ENCODE measurements at regions not wholly inside any gene's neighbourhood (a gene's known extent, or its start where the extent isn't known, plus 50 kb on each side); places are given as distances from the start of the nearest gene placed in this dataset.

DNA sequence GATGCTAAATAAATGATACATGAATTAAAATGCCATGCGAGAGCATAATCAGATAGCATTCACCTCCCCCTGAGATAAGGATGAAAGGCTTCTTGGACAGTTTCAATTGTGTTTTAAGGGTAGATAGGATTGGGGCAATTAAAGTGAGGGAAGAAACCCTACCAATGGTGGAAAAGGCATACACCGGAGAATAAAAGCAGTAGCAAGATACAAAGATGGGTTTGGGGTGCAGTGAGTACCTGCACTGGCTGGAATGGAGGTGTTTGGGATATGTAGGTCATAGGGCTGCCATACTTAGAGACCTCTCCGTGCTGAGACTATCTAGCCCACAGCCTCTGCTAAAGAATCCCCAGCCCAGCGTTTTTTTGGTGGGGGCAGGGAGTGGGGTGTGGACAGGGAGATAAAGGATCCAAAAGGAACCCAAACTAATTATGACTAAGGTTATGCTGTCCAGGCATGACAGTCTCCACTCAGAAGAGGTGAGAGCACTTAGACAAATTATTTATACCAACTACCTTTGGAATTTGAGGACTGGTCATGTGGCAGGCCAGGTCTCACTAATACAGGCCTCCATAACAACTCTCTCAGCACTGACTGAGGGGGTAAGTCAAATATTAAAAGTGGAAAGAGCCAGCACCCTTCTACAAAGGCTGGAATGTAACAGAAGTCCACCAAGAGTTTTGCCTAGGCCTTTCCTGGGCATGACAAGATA lies 280.8 kb downstream of the ADGB start:
- TF ChIP-seq, protein P1, sequence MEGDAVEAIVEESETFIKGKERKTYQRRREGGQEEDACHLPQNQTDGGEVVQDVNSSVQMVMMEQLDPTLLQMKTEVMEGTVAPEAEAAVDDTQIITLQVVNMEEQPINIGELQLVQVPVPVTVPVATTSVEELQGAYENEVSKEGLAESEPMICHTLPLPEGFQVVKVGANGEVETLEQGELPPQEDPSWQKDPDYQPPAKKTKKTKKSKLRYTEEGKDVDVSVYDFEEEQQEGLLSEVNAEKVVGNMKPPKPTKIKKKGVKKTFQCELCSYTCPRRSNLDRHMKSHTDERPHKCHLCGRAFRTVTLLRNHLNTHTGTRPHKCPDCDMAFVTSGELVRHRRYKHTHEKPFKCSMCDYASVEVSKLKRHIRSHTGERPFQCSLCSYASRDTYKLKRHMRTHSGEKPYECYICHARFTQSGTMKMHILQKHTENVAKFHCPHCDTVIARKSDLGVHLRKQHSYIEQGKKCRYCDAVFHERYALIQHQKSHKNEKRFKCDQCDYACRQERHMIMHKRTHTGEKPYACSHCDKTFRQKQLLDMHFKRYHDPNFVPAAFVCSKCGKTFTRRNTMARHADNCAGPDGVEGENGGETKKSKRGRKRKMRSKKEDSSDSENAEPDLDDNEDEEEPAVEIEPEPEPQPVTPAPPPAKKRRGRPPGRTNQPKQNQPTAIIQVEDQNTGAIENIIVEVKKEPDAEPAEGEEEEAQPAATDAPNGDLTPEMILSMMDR (IDR thresholded peaks at IDR 0.05; ENCODE audit: low read length): no peak
- TF ChIP-seq EZH2 (optimal IDR thresholded peaks at IDR 0.05; ENCODE audit: low read depth, low read length) (no peak), EZH2phosphoT487 (IDR thresholded peaks at IDR 0.05; ENCODE audit: low read length) (no peak)

Data from MM.1S (cell line).